ENCODE measurements at regions not wholly inside any gene's neighbourhood (a gene's known extent, or its start where the extent isn't known, plus 50 kb on each side); places are given as distances from the start of the nearest gene placed in this dataset.

DNA sequence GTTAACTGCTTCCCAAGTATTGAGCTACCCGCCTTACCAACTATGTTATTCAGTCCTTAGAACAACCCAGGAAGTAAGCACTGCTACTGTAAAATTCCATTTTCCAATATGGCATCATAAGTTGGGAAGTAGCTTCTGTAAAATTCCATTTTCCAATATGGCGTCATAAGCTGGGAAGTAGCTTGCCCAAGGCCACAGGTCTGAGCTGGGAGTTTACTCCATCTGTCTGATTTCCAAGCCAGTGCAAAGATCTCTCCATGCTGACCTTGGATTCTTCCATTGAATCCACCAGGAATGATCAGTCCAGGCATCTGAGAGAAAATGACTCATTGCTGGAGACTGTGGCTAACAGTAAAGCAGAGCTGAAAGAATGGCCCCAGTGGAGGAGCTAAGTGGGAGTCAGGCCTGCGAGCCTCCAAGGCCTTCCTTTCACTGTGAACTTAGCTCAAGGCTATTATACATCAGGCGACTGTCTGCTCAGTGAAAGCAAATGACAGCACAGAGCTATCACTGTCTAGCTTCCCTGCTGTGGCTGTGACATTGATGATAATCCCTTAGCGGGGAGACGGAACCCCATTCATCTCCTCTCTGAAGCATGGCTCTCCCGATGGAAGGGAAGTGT is 430.4 kb downstream of the HAPSTR1 start:
- TF ChIP-seq EZH2phosphoT487 (IDR thresholded peaks at IDR 0.05; ENCODE audit: low read length) (no peak), EZH2 (optimal IDR thresholded peaks at IDR 0.05; ENCODE audit: low read depth, low read length) (no peak), CTCF (IDR thresholded peaks at IDR 0.05; ENCODE audit: low read length) (no peak)
- Histone ChIP-seq H3F3A (ENCODE audit: insufficient read depth, low read length) (no peaks in the 10 kb centered on the region), H3K79me2 (ENCODE audit: low read length) (no peaks in the 10 kb centered on the region), H3K9me2 (replicated peaks; ENCODE audit: insufficient read depth, low read length) (no peaks in the 10 kb centered on the region), H3K4me1 (ENCODE audit: low read length) (no peaks in the 10 kb centered on the region), H3K4me2 (ENCODE audit: low read depth, low read length) (no peak overlapping the region), H4K20me1 (ENCODE audit: insufficient read depth, low read length) (no peaks in the 10 kb centered on the region), H3K27me3 (replicated peaks; ENCODE audit: insufficient read depth, low read length) (no peaks in the 10 kb centered on the region), H3K9me3 (replicated peaks; ENCODE audit: insufficient read depth, low read length) (no peaks in the 10 kb centered on the region), H2AFZ (ENCODE audit: low read length) (no peak overlapping the region), H3K9ac (ENCODE audit: low read length) (no peak overlapping the region), H3K27ac (ENCODE audit: low read length) (no peak overlapping the region), H3K36me3 (replicated peaks; ENCODE audit: insufficient read depth, low read length) (no peaks in the 10 kb centered on the region), H3K4me3 (ENCODE audit: low read length) (no peak overlapping the region)
- no peak for DNase-seq

GRCh38 chr16:9522614-9523013 is 431.2 kb downstream of the HAPSTR1 start:
- no peaks in the 10 kb centered on the region for H3K27me3 ChIP-seq (replicated peaks; ENCODE audit: insufficient read depth, low read length)
- no peaks in the 10 kb centered on the region for H3F3A ChIP-seq (ENCODE audit: insufficient read depth, low read length)
- no peaks in the 10 kb centered on the region for H3K36me3 ChIP-seq (replicated peaks; ENCODE audit: insufficient read depth, low read length)
- H3K4me1 ChIP-seq (ENCODE audit: low read length) = no peaks in the 10 kb centered on the region
- no peaks in the 10 kb centered on the region for H3K79me2 ChIP-seq (ENCODE audit: low read length)
- no peaks in the 10 kb centered on the region for H3K9me2 ChIP-seq (replicated peaks; ENCODE audit: insufficient read depth, low read length)
- no peak overlapping the region for H2AFZ ChIP-seq (ENCODE audit: low read length)
- H3K9me3 ChIP-seq (replicated peaks; ENCODE audit: insufficient read depth, low read length) = no peaks in the 10 kb centered on the region
- no peak overlapping the region for H3K4me3 ChIP-seq (ENCODE audit: low read length)
- H3K9ac ChIP-seq (ENCODE audit: low read length) = no peak overlapping the region
- TF ChIP-seq EZH2 (optimal IDR thresholded peaks at IDR 0.05; ENCODE audit: low read depth, low read length) (no peak), EZH2phosphoT487 (IDR thresholded peaks at IDR 0.05; ENCODE audit: low read length) (no peak), CTCF (IDR thresholded peaks at IDR 0.05; ENCODE audit: low read length) (no peak)
- H3K4me2 ChIP-seq (ENCODE audit: low read depth, low read length) = no peak overlapping the region
- DNase-seq = no peak
- H4K20me1 ChIP-seq (ENCODE audit: insufficient read depth, low read length) = no peaks in the 10 kb centered on the region
- H3K27ac ChIP-seq (ENCODE audit: low read length) = no peak overlapping the region

DNA sequence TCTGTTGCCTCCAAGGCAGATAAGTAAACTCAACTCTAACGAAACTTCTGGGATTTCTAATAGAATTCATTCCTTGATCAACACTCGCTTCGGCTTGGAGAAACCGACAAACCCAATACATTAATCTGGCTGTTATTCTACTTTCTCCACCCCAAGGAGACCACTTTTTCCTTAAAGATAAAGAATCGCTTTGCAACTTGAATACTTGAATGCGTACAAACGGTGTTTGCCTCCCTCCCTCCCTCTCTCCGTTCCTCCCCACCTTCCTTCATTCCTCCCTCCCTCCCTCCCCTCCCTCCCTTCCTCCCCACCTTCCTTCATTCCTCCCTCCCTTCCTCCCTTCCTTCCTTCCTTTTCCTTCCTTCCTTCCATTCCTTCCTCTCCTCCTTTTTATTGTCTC is 432.6 kb downstream of the HAPSTR1 start:
- Histone ChIP-seq H2AFZ (ENCODE audit: low read length) (no peak overlapping the region), H4K20me1 (ENCODE audit: insufficient read depth, low read length) (no peaks in the 10 kb centered on the region), H3K4me2 (ENCODE audit: low read depth, low read length) (no peak overlapping the region), H3K36me3 (replicated peaks; ENCODE audit: insufficient read depth, low read length) (no peaks in the 10 kb centered on the region), H3K9me2 (replicated peaks; ENCODE audit: insufficient read depth, low read length) (no peaks in the 10 kb centered on the region), H3K9ac (ENCODE audit: low read length) (no peak overlapping the region), H3K4me1 (ENCODE audit: low read length) (no peaks in the 10 kb centered on the region), H3K4me3 (ENCODE audit: low read length) (no peak overlapping the region), H3F3A (ENCODE audit: insufficient read depth, low read length) (no peaks in the 10 kb centered on the region), H3K9me3 (replicated peaks; ENCODE audit: insufficient read depth, low read length) (no peaks in the 10 kb centered on the region), H3K27me3 (replicated peaks; ENCODE audit: insufficient read depth, low read length) (no peaks in the 10 kb centered on the region), H3K79me2 (ENCODE audit: low read length) (no peaks in the 10 kb centered on the region), H3K27ac (ENCODE audit: low read length) (no peak overlapping the region)
- TF ChIP-seq EZH2phosphoT487 (IDR thresholded peaks at IDR 0.05; ENCODE audit: low read length) = no peak
- no peak for TF ChIP-seq EZH2 (optimal IDR thresholded peaks at IDR 0.05; ENCODE audit: low read depth, low read length)
- no peak for TF ChIP-seq CTCF (IDR thresholded peaks at IDR 0.05; ENCODE audit: low read length)
- DNase-seq = no peak
